T-cell (primary cell): ENCODE measurements at regions not wholly inside any gene's neighbourhood (a gene's known extent, or its start where the extent isn't known, plus 50 kb on each side); places are given as distances from the start of the nearest gene placed in this dataset.

ENCODE experiments used
- ATAC-seq, 4 experiments: fragments of 200-7000 bp in 3 of 4; fragments of 150-1000 bp in 1 of 4; cut with Tn5 transposase; replicated peaks in 1 of 4; 1 replicate in 3 of 4; 2 replicates in 1 of 4; pipeline ENCODE4 v1.10.0; 2021; ENCODE audit warnings: moderate library complexity in 3 of 4, mild to moderate bottlenecking in 2 of 4, moderate number of reproducible peaks in 1 of 4
- CTCF ChIA-PET, 2 donors: fragments of 300-600 bp; sonication (Branson Sonifier 250); formaldehyde crosslinking; loops; one replicate each; lab custom pipeline; 2022; ENCODE audit warnings: antibody characterized with exemption in 2 of 2; lab: Charles Lee
- POLR2A ChIA-PET, 2 donors: fragments of 300-600 bp; sonication (Branson Sonifier 250); formaldehyde crosslinking; loops; one replicate each; lab custom pipeline; 2022; ENCODE audit warnings: antibody characterized with exemption in 2 of 2; lab: Charles Lee
- DNase-seq, 35 experiments: peaks; one replicate each; pipeline versions ENCODE4 v3.0.0 to v3.0.0-alpha.2; 2013 to 2023
- H3K27ac ChIP-seq: one replicate; pipeline ENCODE4 v1.5.1; 2013; ENCODE audit warnings: low read length
- H3K27me3 ChIP-seq, 2 experiments: replicated peaks in 1 of 2; 1 replicate in 1 of 2; 2 replicates in 1 of 2; pipeline versions ENCODE4 v1.6.1 to v1.7.0; 2013; ENCODE audit warnings: low read length in 1 of 2, mixed read lengths in 1 of 2; ENCODE audit not compliant: control insufficient read depth in 2 of 2, insufficient read depth in 2 of 2; ENCODE audit errors: extremely low read depth in 1 of 2
- H3K36me3 ChIP-seq, 2 donors: 1 replicate in 1 of 2; 2 replicates in 1 of 2; pipeline versions ENCODE4 v1.6.1 to v1.7.0; 2013; ENCODE audit warnings: low read length in 1 of 2; ENCODE audit not compliant: control insufficient read depth in 2 of 2, insufficient read depth in 1 of 2; ENCODE audit errors: extremely low read depth in 1 of 2
- H3K4me1 ChIP-seq, 2 experiments: 1 replicate in 1 of 2; 2 replicates in 1 of 2; pipeline versions ENCODE4 v1.6.1 to v1.7.0; 2013; ENCODE audit warnings: low read length in 2 of 2, mixed read lengths in 1 of 2; ENCODE audit not compliant: insufficient read depth in 2 of 2, control insufficient read depth in 1 of 2; ENCODE audit errors: extremely low read depth in 1 of 2
- H3K4me3 ChIP-seq, 2 donors: 1 replicate in 1 of 2; 2 replicates in 1 of 2; pipeline versions ENCODE4 v1.5.1 to v1.7.0; 2013; ENCODE audit warnings: mild to moderate bottlenecking in 2 of 2, low read length in 1 of 2, moderate library complexity in 1 of 2; ENCODE audit not compliant: control insufficient read depth in 1 of 2; ENCODE audit errors: extremely low read depth in 1 of 2
- H3K9me3 ChIP-seq: 2 replicates; pipeline ENCODE4 v1.7.0; 2013
- H3K27ac Mint-ChIP-seq, 2 donors: one replicate each; pipeline ENCODE4 v1.8.0; 2020 to 2021; ENCODE audit warnings: mild to moderate bottlenecking in 2 of 2, mixed read lengths in 2 of 2
- H3K27me3 Mint-ChIP-seq, 2 donors: one replicate each; pipeline ENCODE4 v1.8.0; 2021 to 2022; ENCODE audit warnings: mixed read lengths in 2 of 2
- H3K36me3 Mint-ChIP-seq: one replicate; pipeline ENCODE4 v1.8.0; 2021; ENCODE audit warnings: mixed read lengths
- H3K4me1 Mint-ChIP-seq, 3 donors: one replicate each; pipeline ENCODE4 v1.8.0; 2020 to 2022; ENCODE audit warnings: mixed read lengths in 3 of 3, mild to moderate bottlenecking in 1 of 3
- H3K4me3 Mint-ChIP-seq, 3 donors: one replicate each; pipeline ENCODE4 v1.8.0; 2020 to 2022; ENCODE audit warnings: mild to moderate bottlenecking in 3 of 3, mixed read lengths in 3 of 3, moderate library complexity in 3 of 3
- H3K9me3 Mint-ChIP-seq, 3 donors: one replicate each; pipeline ENCODE4 v1.8.0; 2020 to 2022; ENCODE audit warnings: mixed read lengths in 3 of 3
- WGBS: methylation state at CpG from one replicate; pipeline ENCODE4 v1.1.5; 2013; ENCODE audit warnings: missing lambda C conversion rate; ENCODE audit not compliant: insufficient coverage; 5-methylcytosine and 5-hydroxymethylcytosine counted together

DNA sequence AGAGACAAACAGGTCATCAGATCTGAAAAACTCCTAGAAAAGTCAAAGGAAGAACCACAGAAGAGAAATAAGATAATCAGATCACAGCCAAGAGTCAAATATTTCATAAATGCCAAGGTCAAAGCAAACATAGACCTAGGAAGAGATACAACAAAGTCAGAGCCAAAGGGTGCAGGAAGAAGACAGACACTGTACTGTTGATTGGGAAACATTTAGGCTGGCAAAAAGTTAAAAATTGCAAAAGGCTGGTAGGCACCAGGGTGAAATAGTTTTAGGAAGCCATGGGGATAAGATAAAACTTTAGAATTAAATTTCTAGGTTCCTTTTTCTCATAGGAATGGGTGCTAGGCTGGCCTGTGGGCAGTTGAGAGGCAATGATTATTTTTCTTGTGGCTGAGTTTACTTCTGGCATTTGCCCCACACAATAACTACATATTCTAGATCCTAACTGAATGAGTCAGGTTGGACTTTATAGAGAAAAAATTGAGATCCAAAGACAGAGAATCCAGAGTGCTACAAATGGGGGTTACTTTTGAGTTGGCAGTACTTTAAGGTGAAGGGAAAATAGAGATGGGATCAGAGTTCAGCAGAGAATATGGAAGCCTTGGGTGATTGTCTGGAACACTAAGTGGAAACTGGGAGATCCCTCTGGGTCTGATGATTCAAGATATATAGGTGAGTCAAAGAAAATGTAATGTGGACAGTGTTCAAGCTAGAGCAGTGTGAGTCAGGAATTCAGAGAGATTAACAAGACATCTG, 215.5 kb downstream of the C12orf50 start:
- POLR2A ChIA-PET = no interaction called here
- CTCF ChIA-PET = no interaction called here
- peaks cover 0 to 8% (median 0%) of the 10 kb centered on the region in 3 donors for H3K9me3 Mint-ChIP-seq
- no peak overlapping the region for H3K4me3 Mint-ChIP-seq
- Histone ChIP-seq H3K9me3 (no peaks in the 10 kb centered on the region), H3K27me3 (no peaks in the 10 kb centered on the region), H3K27ac (no peak overlapping the region), H3K4me3 (no peak overlapping the region), H3K36me3 (no peaks in the 10 kb centered on the region), H3K4me1 (no peaks in the 10 kb centered on the region)
- no peaks in the 10 kb centered on the region for H3K36me3 Mint-ChIP-seq
- no peaks in the 10 kb centered on the region for H3K4me1 Mint-ChIP-seq
- DNase-seq = no peak
- H3K27ac Mint-ChIP-seq = no peak overlapping the region
- no peaks in the 10 kb centered on the region for H3K27me3 Mint-ChIP-seq
- ATAC-seq = no peak

DNA sequence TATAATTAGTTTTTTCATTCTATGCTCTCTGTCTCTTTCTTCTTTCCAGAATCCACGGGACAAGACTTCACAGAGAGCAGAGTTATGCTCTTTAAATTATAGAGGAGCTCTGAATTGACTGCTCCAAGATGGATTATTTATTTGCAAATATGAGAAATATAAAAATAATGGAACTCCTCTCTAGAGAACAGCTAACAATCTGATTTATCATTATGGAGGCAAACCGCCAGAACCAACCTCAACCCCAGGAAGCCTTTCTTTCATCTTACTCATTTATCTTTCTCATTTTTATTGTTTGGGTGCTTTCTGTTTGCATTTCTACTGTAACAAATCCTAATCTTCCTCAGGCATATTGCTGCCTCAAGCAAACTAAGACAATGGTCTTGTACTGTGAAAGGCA, 216.5 kb downstream of the C12orf50 start:
- H3K4me1 ChIP-seq = no peaks in the 10 kb centered on the region
- ChIA-PET CTCF (no interaction called here), POLR2A (no interaction called here)
- H3K27ac ChIP-seq = no peak overlapping the region
- no peak for ATAC-seq
- no peaks in the 10 kb centered on the region for H3K9me3 ChIP-seq
- H3K4me3 Mint-ChIP-seq = no peak overlapping the region
- no peaks in the 10 kb centered on the region for H3K36me3 ChIP-seq
- H3K9me3 Mint-ChIP-seq = peaks cover 0 to 8% (median 0%) of the 10 kb centered on the region in 3 donors
- no peaks in the 10 kb centered on the region for H3K27me3 ChIP-seq
- DNase-seq = no peak
- no CpG with 5 or more reads among the region's 2 CpGs for WGBS
- H3K36me3 Mint-ChIP-seq = no peaks in the 10 kb centered on the region
- H3K27me3 Mint-ChIP-seq = no peaks in the 10 kb centered on the region
- no peak overlapping the region for H3K4me3 ChIP-seq
- no peaks in the 10 kb centered on the region for H3K4me1 Mint-ChIP-seq
- no peak overlapping the region for H3K27ac Mint-ChIP-seq

DNA sequence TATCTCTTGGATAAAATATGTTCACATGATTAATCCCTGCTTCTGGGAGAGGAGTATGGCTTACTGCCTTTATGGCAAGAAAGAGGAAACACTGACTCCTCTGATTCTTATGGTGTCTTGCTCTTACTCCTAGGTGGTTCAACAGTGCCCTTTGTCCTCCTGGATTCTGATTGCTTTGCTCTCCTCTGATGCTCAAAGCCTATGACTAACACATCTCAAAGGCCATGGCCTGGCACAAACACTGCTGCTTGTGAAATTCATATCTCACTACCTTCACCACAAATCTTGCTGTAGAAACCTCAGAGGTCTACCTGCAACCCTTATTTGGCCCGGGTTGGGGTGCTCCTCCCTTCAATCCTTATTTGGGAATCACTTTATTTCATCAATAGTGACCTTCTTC, 217.2 kb downstream of the C12orf50 start:
- Histone ChIP-seq H3K27ac (no peak overlapping the region), H3K4me3 (no peak overlapping the region), H3K4me1 (no peaks in the 10 kb centered on the region), H3K9me3 (no peaks in the 10 kb centered on the region), H3K36me3 (no peaks in the 10 kb centered on the region), H3K27me3 (no peaks in the 10 kb centered on the region)
- no peak overlapping the region for H3K27ac Mint-ChIP-seq
- ChIA-PET POLR2A (no interaction called here), CTCF (no interaction called here)
- WGBS = no CpG with 5 or more reads among the region's 1 CpG
- H3K4me1 Mint-ChIP-seq = no peaks in the 10 kb centered on the region
- no peaks in the 10 kb centered on the region for H3K36me3 Mint-ChIP-seq
- DNase-seq (no peak), ATAC-seq (no peak)
- peaks cover 0 to 8% (median 0%) of the 10 kb centered on the region in 3 donors for H3K9me3 Mint-ChIP-seq
- no peaks in the 10 kb centered on the region for H3K27me3 Mint-ChIP-seq
- no peak overlapping the region for H3K4me3 Mint-ChIP-seq

- H3K4me1 Mint-ChIP-seq = no peaks in the 10 kb centered on the region
- H3K9me3 Mint-ChIP-seq = peaks cover 0 to 8% (median 0%) of the 10 kb centered on the region in 3 donors
- POLR2A ChIA-PET = no interaction called here
- no peak overlapping the region for H3K27ac ChIP-seq
- no peaks in the 10 kb centered on the region for H3K36me3 ChIP-seq
- DNase-seq (no peak), ATAC-seq (no peak)
- H3K4me1 ChIP-seq = no peaks in the 10 kb centered on the region
- CTCF ChIA-PET = no interaction called here
- H3K4me3 Mint-ChIP-seq = no peak overlapping the region
- H3K27me3 ChIP-seq = no peaks in the 10 kb centered on the region
- H3K27ac Mint-ChIP-seq = no peak overlapping the region
- H3K4me3 ChIP-seq = no peak overlapping the region
- no CpG with 5 or more reads among the region's 2 CpGs for WGBS
- H3K9me3 ChIP-seq = no peaks in the 10 kb centered on the region
- no peaks in the 10 kb centered on the region for H3K36me3 Mint-ChIP-seq
- H3K27me3 Mint-ChIP-seq = no peaks in the 10 kb centered on the region
These were observed 219.3 kb downstream of the C12orf50 start for GRCh38 chr12:87809916-87810315.

- ATAC-seq (no peak), DNase-seq (no peak)
- no peaks in the 10 kb centered on the region for H3K4me1 Mint-ChIP-seq
- Histone ChIP-seq H3K4me1 (no peaks in the 10 kb centered on the region), H3K9me3 (no peaks in the 10 kb centered on the region), H3K27me3 (no peaks in the 10 kb centered on the region), H3K36me3 (no peaks in the 10 kb centered on the region), H3K27ac (no peak overlapping the region), H3K4me3 (no peak overlapping the region)
- no peaks in the 10 kb centered on the region for H3K27me3 Mint-ChIP-seq
- H3K4me3 Mint-ChIP-seq = no peak overlapping the region
- no peak overlapping the region for H3K27ac Mint-ChIP-seq
- ChIA-PET POLR2A (no interaction called here), CTCF (no interaction called here)
- no peaks in the 10 kb centered on the region for H3K36me3 Mint-ChIP-seq
- WGBS = no CpG with 5 or more reads among the region's 1 CpG
- peaks cover 0 to under 1% (median 0%) of the 10 kb centered on the region in 3 donors for H3K9me3 Mint-ChIP-seq
These were observed 222.1 kb downstream of the C12orf50 start for GRCh38 chr12:87807086-87807485.

GRCh38 chr12:87806310-87806709, 222.9 kb downstream of the C12orf50 start:
- Histone ChIP-seq H3K4me1 (no peaks in the 10 kb centered on the region), H3K27me3 (no peaks in the 10 kb centered on the region), H3K4me3 (no peak overlapping the region), H3K9me3 (no peaks in the 10 kb centered on the region), H3K27ac (no peak overlapping the region), H3K36me3 (no peaks in the 10 kb centered on the region)
- Mint-ChIP-seq H3K4me3 (no peak overlapping the region), H3K9me3 (no peaks in the 10 kb centered on the region), H3K36me3 (no peaks in the 10 kb centered on the region), H3K27me3 (no peaks in the 10 kb centered on the region), H3K27ac (no peak overlapping the region), H3K4me1 (no peaks in the 10 kb centered on the region)
- whole genome bisulfite sequencing = 83% methylated on average over 4 of the region's 4 CpGs
- ATAC-seq (no peak), DNase-seq (no peak)
- POLR2A ChIA-PET = no interaction called here
- CTCF ChIA-PET = no interaction called here

- Histone ChIP-seq H3K9me3 (no peaks in the 10 kb centered on the region), H3K4me1 (no peaks in the 10 kb centered on the region), H3K36me3 (no peaks in the 10 kb centered on the region), H3K4me3 (no peak overlapping the region), H3K27me3 (no peaks in the 10 kb centered on the region), H3K27ac (no peak overlapping the region)
- H3K27me3 Mint-ChIP-seq = no peaks in the 10 kb centered on the region
- no peaks in the 10 kb centered on the region for H3K36me3 Mint-ChIP-seq
- no peak overlapping the region for H3K27ac Mint-ChIP-seq
- no peak for DNase-seq
- WGBS = no CpG with 5 or more reads among the region's 1 CpG
- ChIA-PET CTCF (no interaction called here), POLR2A (no interaction called here)
- no peak overlapping the region for H3K4me3 Mint-ChIP-seq
- H3K4me1 Mint-ChIP-seq = no peaks in the 10 kb centered on the region
- no peaks in the 10 kb centered on the region for H3K9me3 Mint-ChIP-seq
- ATAC-seq = no peak
These were observed 224.8 kb downstream of the C12orf50 start for GRCh38 chr12:87804386-87804785.
